GM21825 (cell line): ENCODE measurements at regions not wholly inside any gene's neighbourhood (a gene's known extent, or its start where the extent isn't known, plus 50 kb on each side); places are given as distances from the start of the nearest gene placed in this dataset.

ENCODE experiments used
- ATAC-seq: cut with Tn5 transposase; IDR thresholded peaks from one replicate; pipeline ENCODE4 v1.9.1; 2021; ENCODE audit warnings: mild to moderate bottlenecking, moderate library complexity; ENCODE audit not compliant: unreplicated experiment

DNA sequence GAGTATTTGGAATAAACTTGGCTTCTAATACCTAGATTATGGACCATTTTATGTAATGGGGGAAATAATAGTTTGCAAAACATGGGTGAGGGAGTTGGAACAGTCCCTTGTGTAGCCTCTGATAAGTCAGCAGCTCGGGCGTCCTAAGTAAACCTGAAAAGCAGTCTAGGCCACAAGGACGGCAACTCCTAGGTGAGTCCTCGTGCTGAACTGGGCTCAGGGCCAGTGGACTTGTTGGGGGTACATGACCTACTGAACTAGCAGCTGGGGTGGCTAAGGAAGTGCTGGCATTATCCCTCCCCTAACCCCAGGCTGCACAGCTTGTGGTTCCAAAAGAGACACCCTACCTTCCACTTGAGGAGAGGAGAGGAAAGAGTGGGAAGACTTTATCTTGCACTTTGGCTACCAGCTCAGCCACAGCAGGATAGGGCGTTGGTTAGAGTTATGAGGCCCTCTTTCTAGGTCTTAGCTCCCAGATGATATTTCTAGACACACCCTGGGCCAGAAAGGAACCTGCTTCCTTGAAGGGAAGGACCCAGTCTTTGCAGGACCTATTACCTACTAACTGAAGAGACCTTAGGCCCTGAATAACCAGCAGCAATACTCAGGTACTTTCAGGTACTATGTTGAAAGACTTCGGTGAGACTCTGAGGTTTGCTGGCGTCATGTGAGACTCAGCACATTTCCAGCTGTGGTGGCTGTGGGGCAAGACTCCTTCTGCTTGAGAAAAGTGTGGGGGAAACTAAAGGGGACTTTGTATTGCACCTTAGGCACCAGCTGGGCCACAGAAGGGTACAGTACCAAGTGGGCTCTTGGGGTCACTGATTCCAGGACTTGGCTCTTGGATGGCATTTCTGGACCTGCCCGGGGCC is 71.0 kb downstream of the AQP4 start:
- no peak for ATAC-seq

DNA sequence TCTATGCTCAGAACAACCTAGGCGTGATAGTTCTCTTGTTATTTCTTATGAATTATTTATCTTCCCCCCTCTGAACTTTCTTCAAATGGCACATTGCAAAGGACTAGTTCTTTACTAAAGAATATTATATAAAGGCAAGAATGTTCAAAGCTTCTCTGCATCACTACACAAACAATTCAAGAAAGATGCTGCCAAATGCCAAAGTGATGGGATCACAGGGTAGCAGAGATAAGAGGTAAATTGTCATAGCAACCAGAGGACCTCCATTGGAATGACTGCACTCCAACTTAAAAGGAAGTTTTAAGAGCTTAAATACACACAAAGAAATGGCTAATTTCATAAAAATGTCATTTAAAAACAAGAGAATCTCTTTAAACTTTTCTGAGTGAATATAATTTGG is 72.8 kb downstream of the AQP4 start:
- no peak for ATAC-seq

DNA sequence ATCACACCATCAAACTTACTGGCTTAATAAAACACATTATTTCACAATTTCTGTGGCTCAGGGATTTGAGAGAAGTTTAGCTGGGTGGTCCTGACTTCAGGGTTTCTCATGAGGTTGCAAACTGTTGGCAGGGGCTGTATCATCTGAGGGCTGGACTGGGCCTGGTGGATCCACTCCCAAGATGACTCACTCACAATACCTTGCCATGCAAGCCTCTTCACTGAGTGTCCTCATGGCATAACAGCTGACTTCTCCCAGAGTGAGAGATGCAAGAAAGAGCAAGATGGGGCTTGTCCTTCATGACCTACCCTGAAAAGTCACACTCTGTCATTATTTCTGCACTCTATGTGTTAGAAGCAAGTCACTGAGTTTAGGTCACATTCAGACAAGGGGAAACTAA is 73.8 kb downstream of the AQP4 start:
- ATAC-seq: no peak

DNA sequence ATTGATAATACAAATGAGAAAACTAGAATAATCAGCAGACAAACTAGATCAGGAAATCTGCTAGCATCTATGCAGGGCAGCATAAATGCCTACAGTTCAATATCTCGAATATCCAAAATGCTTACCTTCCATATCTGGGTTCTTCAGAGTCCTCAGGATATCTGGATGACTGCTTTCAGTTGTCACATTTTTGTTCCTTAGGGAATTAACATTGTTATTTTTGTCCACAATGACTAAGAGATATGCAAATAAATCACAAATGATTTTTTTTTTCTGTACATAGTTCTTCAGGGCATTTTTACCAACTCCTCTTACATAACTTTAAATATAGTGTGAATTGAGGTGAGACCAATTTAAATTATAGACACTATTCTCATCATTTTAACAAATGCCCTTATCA is 80.9 kb downstream of the AQP4 start:
- ATAC-seq: no peak

DNA sequence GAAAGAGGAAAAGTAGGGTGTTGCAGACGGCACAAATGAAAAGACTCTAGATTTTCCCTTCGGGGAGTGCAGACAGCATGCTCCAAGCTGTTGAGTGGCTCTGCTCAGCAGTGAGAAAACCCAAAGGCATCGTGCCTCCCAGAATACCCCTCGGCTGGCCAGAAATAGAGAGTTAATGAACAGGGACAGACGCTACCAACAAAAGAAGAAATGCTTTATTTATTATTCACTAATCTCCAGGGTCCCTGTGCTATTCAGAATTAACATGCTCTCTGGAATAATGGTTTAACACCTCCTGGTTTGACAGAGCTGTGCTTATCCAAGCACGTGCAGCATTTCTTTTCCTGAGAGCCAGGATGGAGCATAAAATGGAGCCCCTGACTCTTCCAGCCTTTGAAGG is 82.3 kb downstream of the AQP4 start:
- ATAC-seq: no peak

DNA sequence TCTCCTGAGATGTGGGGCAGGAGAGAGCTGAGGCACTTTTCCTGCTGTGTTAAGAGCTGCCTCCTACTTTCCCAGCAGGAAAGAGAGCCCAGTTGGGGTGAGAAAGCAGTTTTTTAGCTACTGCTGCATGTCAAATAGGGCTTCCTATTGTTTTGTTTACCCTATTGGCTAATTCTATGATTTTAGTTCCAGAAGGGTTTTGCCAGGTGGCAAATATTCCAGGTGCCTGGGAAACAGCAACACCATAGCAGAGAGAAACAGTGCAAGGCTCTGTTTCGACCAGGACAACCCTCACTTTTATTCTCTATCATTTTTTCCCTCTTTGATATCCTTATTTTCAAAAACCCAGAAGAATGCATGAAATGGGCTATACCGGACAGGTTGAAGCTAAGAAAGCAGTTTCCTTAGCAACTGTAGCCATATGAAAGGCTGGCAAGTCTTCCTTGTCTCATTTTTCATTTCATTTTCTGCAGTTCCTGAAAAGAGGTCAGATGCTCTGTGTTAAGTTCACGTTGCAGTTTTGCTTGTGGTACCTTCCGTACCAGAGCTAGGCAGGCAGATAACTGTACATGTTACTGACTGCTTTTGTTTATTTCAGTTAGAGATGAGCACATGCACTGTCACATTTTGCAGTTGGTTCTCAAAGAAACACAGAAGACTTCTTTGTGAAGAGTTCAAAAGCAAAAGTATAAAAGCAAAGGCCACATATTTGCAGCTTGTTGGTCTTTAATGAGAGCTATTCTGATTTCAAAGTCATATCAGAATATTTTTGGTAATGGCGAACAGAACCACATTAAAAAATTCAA is 84.8 kb downstream of the AQP4 start:
- no peak for ATAC-seq

DNA sequence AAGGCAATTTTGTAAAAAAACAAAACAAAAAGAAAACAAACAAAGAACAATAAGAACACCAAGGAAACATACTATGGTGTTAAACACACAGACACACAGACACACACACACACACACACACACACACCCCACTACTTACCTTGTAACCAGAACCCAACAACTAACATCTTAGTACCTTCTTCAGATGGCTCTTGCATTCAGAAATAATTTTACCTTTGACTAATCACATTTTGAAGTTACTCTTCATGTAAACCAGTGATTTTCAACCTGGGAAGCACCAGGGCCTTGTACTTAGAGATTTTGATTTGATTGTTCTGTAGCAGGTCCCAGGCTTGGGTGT is 87.5 kb downstream of the AQP4 start:
- ATAC-seq: no peak

DNA sequence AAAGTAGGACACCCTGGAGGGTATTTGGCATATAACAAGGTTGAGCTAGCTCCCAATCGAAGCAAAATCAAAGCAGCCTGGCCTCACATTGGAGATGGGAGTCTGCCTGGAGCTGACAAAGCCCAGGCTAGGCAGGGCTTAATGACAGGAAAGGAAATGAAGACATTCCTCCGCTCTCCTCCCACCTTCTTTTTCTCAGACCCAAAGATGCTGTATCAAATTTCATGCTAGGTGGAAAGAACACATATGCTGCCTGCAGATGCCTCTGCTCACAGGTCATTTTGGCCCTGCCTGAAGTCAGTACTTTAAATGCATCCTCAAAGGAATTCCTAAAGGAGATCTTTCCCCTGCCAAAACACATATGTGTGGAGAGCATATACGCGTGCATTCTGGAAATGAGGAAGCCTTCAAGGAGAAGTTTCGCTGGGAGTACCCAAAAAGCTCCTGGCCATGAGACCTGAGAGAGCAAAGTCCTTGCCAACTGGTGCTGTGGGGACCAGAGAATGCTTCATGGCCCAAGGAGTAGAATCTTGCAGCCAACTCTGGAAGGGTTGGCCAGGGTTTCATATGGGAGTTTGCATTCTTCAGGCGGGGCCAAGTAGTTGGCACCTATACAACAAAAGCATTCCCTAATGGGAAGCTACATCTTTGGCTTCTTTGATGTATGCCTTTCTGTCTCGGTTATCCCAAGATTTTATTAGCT is 88.0 kb downstream of the AQP4 start:
- ATAC-seq: no peak

DNA sequence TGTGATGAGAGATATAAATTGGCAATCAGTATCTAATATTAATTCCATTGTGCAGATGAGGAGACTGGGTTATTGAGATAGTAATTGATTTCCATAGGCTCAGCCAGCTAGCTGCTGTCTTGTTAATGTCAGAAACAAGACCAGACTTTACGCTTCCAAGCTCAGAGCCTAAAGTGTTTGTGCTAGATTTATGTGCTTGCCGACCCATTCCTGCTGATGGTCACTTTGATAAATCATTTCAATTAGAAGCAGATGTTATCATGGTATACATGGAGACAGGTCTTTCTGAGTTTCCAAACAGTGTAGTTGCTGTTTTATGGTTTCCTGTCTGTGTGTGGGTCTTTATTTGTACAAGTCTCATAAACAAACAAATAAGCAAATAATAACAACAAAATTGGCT is 92.8 kb downstream of the AQP4 start:
- no peak for ATAC-seq

DNA sequence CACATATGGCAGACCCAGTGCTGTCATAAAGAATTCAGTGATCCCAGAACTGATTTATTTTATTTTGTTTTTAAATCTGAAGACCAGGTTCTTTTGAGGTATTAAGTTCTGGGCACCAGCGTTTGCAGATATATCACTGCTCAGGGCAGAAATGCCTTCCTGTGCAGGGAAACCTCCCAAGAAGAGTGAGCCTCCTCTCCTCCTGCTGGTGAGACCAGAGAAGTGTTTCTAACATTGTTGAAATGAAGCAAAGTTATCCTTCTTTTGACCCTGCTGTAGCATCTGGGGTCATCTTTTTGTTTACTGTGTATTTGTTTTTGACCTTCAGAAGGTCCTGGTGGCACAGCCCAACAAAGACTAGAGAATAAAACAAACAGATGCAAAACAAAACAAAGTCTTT is 94.0 kb downstream of the AQP4 start:
- ATAC-seq: no peak

DNA sequence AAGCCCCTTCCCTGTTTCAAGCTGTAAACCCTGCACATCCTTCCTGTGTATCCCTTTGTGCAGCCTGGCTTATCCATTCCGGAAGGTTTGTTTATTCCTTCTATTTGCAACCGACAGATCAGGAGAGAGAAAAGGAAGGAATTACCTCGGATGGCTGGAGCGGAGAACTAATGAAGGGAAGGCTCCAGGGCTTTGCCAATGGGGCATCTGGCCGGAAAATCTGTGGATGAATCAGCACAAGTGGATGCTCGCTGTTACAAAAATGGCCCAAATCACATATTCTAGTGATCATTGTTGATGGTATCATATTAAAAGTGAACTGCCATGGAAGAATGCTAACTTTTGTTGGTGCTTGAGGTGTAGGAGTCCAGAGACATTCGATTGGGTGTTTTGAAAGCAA is 97.1 kb downstream of the AQP4 start:
- ATAC-seq: no peak

DNA sequence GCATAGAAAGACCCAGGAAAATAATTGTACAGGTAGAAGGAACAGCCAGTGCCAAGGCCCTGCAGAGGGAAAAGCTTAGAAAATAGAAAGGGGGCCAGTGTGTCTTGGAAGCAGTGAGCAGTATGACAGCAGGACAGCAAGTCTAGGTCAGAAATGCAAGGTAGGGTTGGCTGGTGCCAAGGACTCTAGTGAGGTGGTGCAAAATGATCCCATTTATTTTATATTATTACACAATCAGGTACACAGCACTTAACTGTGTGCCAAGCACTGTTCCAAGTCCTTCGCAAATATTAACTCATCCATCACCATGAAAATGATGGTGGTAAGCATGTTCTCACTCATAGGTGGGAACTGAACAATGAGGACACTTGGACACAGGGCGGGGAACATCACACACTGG is 100.0 kb downstream of the AQP4 start:
- ATAC-seq: no peak

DNA sequence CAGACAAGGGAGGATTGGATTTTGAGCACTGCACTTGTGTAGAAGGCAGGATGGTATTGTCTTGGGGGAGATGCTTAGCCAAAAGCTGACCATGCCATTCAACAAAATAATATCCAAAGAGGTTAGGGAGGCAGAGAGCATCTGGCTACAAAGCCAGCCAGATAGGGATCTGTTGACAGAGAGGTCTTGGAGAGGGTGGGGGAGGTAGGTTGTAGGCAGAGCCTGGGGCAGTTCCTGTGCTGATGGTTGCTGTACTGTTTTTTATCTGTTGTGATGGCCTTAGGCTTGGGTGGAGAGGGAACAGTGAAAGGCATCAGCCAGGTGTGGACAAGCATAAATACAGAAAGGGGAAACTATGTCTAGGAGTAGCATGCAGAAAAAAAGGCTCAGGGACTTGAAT is 100.9 kb downstream of the AQP4 start:
- ATAC-seq: no peak

DNA sequence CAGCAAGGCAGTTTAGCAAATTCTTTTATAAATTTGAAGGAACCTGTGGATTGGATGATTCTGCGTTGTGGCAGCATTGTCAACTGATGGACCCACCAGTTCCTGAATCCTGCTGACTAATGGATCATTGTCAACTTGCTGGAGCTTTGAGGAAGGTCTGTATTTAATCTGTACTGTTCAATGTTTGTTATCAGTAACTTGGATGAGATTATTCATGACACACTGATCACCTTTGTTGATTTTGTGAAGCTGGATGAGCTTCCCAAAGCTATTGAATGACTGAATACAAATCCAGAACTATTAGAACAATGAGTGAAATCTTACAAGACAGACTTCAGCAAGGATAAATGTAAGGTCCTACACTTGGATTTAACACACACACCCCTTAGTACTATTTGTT is 101.3 kb downstream of the AQP4 start:
- ATAC-seq: no peak

DNA sequence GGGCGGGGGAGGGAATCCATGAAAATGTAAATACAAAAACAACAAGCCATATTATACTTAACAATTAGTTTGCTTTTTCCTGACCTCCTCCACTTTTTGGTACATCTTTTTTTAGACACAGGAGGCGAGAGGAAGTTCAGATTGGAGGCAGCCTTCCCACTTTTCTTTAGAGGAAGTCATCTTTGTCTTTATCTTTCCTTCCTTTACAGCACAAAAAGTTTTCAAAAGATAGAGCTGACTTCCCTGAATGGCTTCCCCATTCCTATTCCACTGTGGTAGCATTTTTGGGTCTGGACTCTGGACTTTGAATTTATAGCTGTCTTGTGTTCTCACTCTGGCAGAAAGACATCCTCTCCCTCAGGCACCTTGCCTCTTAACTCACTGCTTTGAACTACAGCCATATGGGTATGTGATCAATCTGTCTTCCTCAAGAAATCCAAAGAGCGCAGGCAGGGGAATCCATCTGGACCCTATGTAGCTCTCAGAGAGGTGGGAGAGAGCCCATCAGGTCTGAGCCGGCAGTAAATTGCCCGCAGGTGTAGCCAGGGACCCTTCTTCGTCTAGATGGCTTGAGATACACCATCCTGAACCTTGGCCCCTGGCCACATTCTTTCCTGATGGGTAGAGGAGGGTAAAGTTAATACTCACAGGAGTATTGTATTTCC is 101.9 kb downstream of the AQP4 start:
- no peak for ATAC-seq

DNA sequence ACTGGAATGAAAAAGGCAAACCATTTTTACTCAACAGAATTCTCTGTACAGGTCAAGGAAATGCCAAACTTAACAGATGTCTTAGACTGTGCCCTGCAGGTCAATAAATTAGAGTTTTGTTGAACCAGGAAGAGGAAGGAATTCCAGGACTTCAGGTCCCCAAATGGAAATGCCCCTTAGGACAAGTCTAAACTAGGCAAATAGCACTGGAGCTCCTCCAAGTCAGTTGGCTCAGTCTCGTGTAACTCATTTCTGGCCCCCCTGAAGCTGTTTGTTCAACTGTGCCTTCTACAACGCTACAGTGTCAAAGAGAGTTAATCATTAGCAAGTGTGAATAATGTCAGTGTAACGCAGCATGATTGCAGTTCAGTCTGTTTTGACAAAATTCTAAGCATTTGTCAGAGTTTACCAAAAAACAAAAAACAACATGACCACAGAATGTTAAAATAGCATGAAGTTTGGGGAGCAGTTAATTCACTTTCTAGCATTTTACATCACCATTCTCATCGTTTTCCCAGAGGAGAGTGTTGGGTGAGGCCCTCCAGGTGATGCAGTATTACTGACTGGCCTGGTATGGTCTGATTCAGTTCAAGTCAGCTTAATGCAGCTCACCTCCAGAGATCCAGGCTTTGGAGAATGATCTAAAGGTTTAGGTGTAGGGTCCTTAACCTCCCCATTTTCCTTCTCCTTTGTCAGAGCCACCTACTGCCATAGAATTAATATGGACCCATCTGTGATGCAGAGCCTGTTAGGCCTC is 108.1 kb downstream of the AQP4 start:
- ATAC-seq: no peak

DNA sequence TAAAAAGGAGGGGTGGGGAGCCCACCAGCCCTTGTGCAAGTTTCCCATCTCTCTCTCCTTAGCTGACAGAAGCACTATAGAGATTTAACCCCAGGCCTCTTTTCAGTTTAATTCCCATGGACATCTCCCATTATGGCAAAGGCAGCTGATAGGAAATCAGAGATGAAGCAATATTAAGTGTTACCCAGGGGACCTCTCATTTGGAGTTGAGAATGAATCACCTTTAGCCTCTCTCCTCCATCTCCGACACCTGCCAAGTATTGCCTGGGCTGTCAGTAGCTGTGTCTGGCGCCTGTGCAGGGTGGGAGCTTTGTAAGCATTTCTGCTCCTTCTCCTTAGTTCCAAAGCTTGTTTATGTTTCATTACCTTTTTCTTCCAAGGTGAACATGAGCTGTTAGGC is 109.0 kb downstream of the AQP4 start:
- ATAC-seq: no peak

DNA sequence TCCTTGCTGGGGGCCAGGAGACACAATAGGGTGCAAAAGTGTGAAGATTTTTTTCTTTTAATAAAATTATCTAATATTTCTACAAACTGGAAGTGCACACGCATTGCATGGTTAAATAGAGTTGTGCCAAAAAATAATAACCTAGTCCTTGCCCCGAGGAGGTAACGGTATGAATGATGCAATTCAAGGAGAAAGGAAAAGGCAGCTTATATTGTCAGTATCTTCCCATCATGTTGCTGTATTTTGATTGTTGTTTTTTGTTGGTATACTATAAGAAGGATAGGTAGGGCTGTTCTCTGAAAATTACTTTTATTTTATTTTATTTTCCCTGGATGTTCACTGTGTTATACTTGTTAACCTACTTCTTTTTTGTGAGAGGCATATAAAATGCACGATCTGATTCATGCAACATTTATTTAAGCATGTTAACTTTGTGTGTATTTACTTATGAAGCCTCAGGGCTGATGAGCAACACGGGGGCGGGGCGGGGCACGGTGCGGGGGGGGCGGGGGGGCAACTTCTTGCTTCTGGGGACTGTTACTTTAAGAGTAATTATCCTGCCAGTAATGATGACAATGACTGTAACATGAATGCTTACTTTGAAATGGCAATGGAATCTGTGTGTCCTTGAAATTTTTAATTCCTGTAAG is 118.6 kb downstream of the AQP4 start:
- no peak for ATAC-seq

DNA sequence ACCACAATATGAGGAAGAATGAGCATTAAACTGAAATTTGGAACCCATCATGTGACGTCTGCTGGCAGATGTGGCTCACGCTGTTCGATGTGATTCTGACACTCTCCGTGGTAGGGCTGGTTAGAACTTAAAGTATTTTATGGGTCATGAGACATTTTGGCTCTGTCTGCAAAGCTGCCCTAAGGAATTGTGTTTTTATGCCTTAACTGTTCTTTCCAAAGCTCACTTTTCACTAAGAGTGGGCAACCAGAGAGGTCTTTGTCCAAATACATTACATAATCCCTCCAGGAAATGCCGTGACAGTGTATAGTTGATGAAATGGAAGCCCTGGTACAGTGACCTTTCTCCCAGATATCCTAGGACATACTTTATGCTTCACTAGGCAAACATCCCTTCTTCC is 119.1 kb downstream of the AQP4 start:
- no peak for ATAC-seq
